ENCODE measurements at regions not wholly inside any gene's neighbourhood (a gene's known extent, or its start where the extent isn't known, plus 50 kb on each side); places are given as distances from the start of the nearest gene placed in this dataset.
"Not testable (repeated sequence)": the region's sequence is repeated elsewhere in the genome, so short reads cannot be mapped to it uniquely, and the experiment has no call there.

GRCh38 chr5:162956570-162956969 lies 480.8 kb upstream of the CCNG1 start:
- DNase-seq (ENCODE audit: low read depth, low spot score) (no peak), FAIRE-seq (no peak)
- H3K9me1 ChIP-seq (replicated peaks; ENCODE audit: control insufficient read depth, extremely low read depth, insufficient read depth, low read length), result no peaks in the 10 kb centered on the region
- H3K27ac ChIP-seq (ENCODE audit: insufficient read depth, low read depth, low read length), result no peak overlapping the region
- no peaks in the 10 kb centered on the region for H3K9me3 ChIP-seq (replicated peaks; ENCODE audit: control insufficient read depth, insufficient read depth, low read length)
- H3K27me3 ChIP-seq (ENCODE audit: control insufficient read depth in 2 of 2, insufficient read depth in 2 of 2, low read length in 2 of 2), result no peaks in the 10 kb centered on the region
- no peaks in the 10 kb centered on the region for H3K4me1 ChIP-seq (ENCODE audit: control insufficient read depth, extremely low read depth, insufficient read depth, low read length)
- no peaks in the 10 kb centered on the region for H4K20me1 ChIP-seq (replicated peaks; ENCODE audit: control insufficient read depth, extremely low read depth, insufficient read depth, low read length)
- no peak overlapping the region for H3K4me3 ChIP-seq (replicated peaks in 1 of 3; ENCODE audit: insufficient read depth in 1 of 3, low read depth in 1 of 3, low read length in 3 of 3)
- CTCF ChIA-PET, result no interaction called here
- no TSS peak for BruUV-seq (replicated peaks)
- H3K79me2 ChIP-seq (ENCODE audit: control insufficient read depth, insufficient read depth, low read length), result no peaks in the 10 kb centered on the region
- intact Hi-C loops (cut with micrococcal nuclease), result no loop called here
- H3K36me3 ChIP-seq (ENCODE audit: control insufficient read depth in 2 of 2, extremely low read depth in 1 of 2, insufficient read depth in 2 of 2, low read length in 2 of 2), result no peaks in the 10 kb centered on the region
- H3K4me2 ChIP-seq (ENCODE audit: insufficient read depth, low read length), result no peak overlapping the region
- H3K9ac ChIP-seq (replicated peaks; ENCODE audit: extremely low read depth, insufficient read depth, low read length), result no peak overlapping the region
- H2AFZ ChIP-seq (ENCODE audit: low read depth, low read length), result no peak overlapping the region
- POLR2A ChIA-PET, result no interaction called here
- TF ChIP-seq MYC (IDR thresholded peaks at IDR 0.05; ENCODE audit: low read depth, low read length) (no peak), GATA2 (IDR thresholded peaks at IDR 0.05; ENCODE audit: insufficient read depth, insufficient read length, low read depth, low read length) (no peak), CTCF (IDR thresholded peaks at IDR 0.05; ENCODE audit: extremely low read depth in 1 of 2, insufficient read depth in 1 of 2, low read depth in 1 of 2, low read length in 2 of 2) (no peak), MAX (IDR thresholded peaks at IDR 0.05; ENCODE audit: insufficient read depth, insufficient read length) (no peak), FOS (IDR thresholded peaks at IDR 0.05; ENCODE audit: borderline replicate concordance, insufficient read depth, low read length) (no peak), POLR2AphosphoS5 (IDR thresholded peaks at IDR 0.05; ENCODE audit: insufficient read depth, low read depth, low read length) (no peak), POLR2A (IDR thresholded peaks at IDR 0.05; ENCODE audit: low read depth, low read length) (no peak), JUN (IDR thresholded peaks at IDR 0.05; ENCODE audit: borderline replicate concordance, insufficient read depth, insufficient read length, low read depth) (no peak), EZH2 (IDR thresholded peaks at IDR 0.05; ENCODE audit: borderline replicate concordance, low read depth, low read length, severe bottlenecking) (no peak)
- dilution Hi-C loops (cut with MboI; ENCODE audit: extremely low pct_ligation_motif_present, low sequenced_read_pairs), result no loop called here

- dilution Hi-C loops (cut with MboI; ENCODE audit: extremely low pct_ligation_motif_present, low sequenced_read_pairs); DNase-seq (ENCODE audit: low read depth, low spot score); H3K79me2 ChIP-seq (ENCODE audit: control insufficient read depth, insufficient read depth, low read length); H3K9me3 ChIP-seq (replicated peaks; ENCODE audit: control insufficient read depth, insufficient read depth, low read length); H3K4me1 ChIP-seq (ENCODE audit: control insufficient read depth, extremely low read depth, insufficient read depth, low read length); H3K27ac ChIP-seq (ENCODE audit: insufficient read depth, low read depth, low read length); H3K9me1 ChIP-seq (replicated peaks; ENCODE audit: control insufficient read depth, extremely low read depth, insufficient read depth, low read length); H3K9ac ChIP-seq (replicated peaks; ENCODE audit: extremely low read depth, insufficient read depth, low read length); BruUV-seq (replicated peaks); H4K20me1 ChIP-seq (replicated peaks; ENCODE audit: control insufficient read depth, extremely low read depth, insufficient read depth, low read length); FAIRE-seq; POLR2A ChIA-PET; CTCF ChIA-PET; H3K4me2 ChIP-seq (ENCODE audit: insufficient read depth, low read length); H3K36me3 ChIP-seq (ENCODE audit: control insufficient read depth in 2 of 2, extremely low read depth in 1 of 2, insufficient read depth in 2 of 2, low read length in 2 of 2); H3K4me3 ChIP-seq (replicated peaks in 1 of 3; ENCODE audit: insufficient read depth in 1 of 3, low read depth in 1 of 3, low read length in 3 of 3); intact Hi-C loops (cut with micrococcal nuclease); H3K27me3 ChIP-seq (ENCODE audit: control insufficient read depth in 2 of 2, insufficient read depth in 2 of 2, low read length in 2 of 2); H2AFZ ChIP-seq (ENCODE audit: low read depth, low read length): not testable (repeated sequence)
These were observed 473.3 kb upstream of the CCNG1 start for GRCh38 chr5:162964144-162964543.

All from endothelial cell of umbilical vein (primary cell).